ENCODE measurements at regions not wholly inside any gene's neighbourhood (a gene's known extent, or its start where the extent isn't known, plus 50 kb on each side); places are given as distances from the start of the nearest gene placed in this dataset.

- no peak for TF ChIP-seq CTCF (IDR thresholded peaks at IDR 0.05; ENCODE audit: extremely low read depth, insufficient read depth, missing control alignments)
- in situ Hi-C loops (cut with MboI; ENCODE audit: low pct_unique_long_range_greater_than_20kb, low sequenced_read_pairs, unreplicated experiment), result no loop called here
- no peak for DNase-seq (ENCODE audit: low spot score)
Observed at GRCh38 chr2:235270291-235270690, 223.6 kb upstream of the AGAP1 start.

GRCh38 chr2:235270956-235271355 lies 222.9 kb upstream of the AGAP1 start:
- no peak for TF ChIP-seq CTCF (IDR thresholded peaks at IDR 0.05; ENCODE audit: extremely low read depth, insufficient read depth, missing control alignments)
- DNase-seq (ENCODE audit: low spot score), result peak; percentile 35
- in situ Hi-C loops (cut with MboI; ENCODE audit: low pct_unique_long_range_greater_than_20kb, low sequenced_read_pairs, unreplicated experiment), result no loop called here

GRCh38 chr2:235271936-235272335 lies 221.9 kb upstream of the AGAP1 start:
- in situ Hi-C loops (cut with MboI; ENCODE audit: low pct_unique_long_range_greater_than_20kb, low sequenced_read_pairs, unreplicated experiment), result no loop called here
- no peak for DNase-seq (ENCODE audit: low spot score)
- TF ChIP-seq CTCF (IDR thresholded peaks at IDR 0.05; ENCODE audit: extremely low read depth, insufficient read depth, missing control alignments), result no peak

- no peak for TF ChIP-seq CTCF (IDR thresholded peaks at IDR 0.05; ENCODE audit: extremely low read depth, insufficient read depth, missing control alignments)
- DNase-seq (ENCODE audit: low spot score), result no peak
- in situ Hi-C loops (cut with MboI; ENCODE audit: low pct_unique_long_range_greater_than_20kb, low sequenced_read_pairs, unreplicated experiment), result no loop called here
Observed at GRCh38 chr2:235274023-235274422, 219.8 kb upstream of the AGAP1 start.

GRCh38 chr2:235277485-235277884 lies 216.4 kb upstream of the AGAP1 start:
- in situ Hi-C loops (cut with MboI; ENCODE audit: low pct_unique_long_range_greater_than_20kb, low sequenced_read_pairs, unreplicated experiment), result no loop called here
- TF ChIP-seq CTCF (IDR thresholded peaks at IDR 0.05; ENCODE audit: extremely low read depth, insufficient read depth, missing control alignments), result no peak
- DNase-seq (ENCODE audit: low spot score), result no peak

GRCh38 chr2:235278771-235279355 lies 215.0 kb upstream of the AGAP1 start:
- DNase-seq (ENCODE audit: low spot score), result no peak
- in situ Hi-C loops (cut with MboI; ENCODE audit: low pct_unique_long_range_greater_than_20kb, low sequenced_read_pairs, unreplicated experiment), result no loop called here
- TF ChIP-seq CTCF (IDR thresholded peaks at IDR 0.05; ENCODE audit: extremely low read depth, insufficient read depth, missing control alignments), result no peak

GRCh38 chr2:235279965-235280364 lies 213.9 kb upstream of the AGAP1 start:
- in situ Hi-C loops (cut with MboI; ENCODE audit: low pct_unique_long_range_greater_than_20kb, low sequenced_read_pairs, unreplicated experiment), result no loop called here
- TF ChIP-seq CTCF (IDR thresholded peaks at IDR 0.05; ENCODE audit: extremely low read depth, insufficient read depth, missing control alignments), result no peak
- no peak for DNase-seq (ENCODE audit: low spot score)

Data from GM13977 (cell line).